ENCODE measurements at regions not wholly inside any gene's neighbourhood (a gene's known extent, or its start where the extent isn't known, plus 50 kb on each side); places are given as distances from the start of the nearest gene placed in this dataset.

- no peak for DNase-seq
Observed at GRCh38 chr20:50344232-50345071, 153.8 kb downstream of the CEBPB start.

GRCh38 chr20:50345712-50346373, 155.2 kb downstream of the CEBPB start:
- DNase-seq, result no peak

- no peak for DNase-seq
Observed at GRCh38 chr20:50346374-50347283, 156.0 kb downstream of the CEBPB start.

- no peak for DNase-seq
Observed at GRCh38 chr20:50347284-50348063, 156.8 kb downstream of the CEBPB start.

GRCh38 chr20:50348096-50348495, 157.5 kb downstream of the CEBPB start:
- DNase-seq, result no peak

GRCh38 chr20:50350510-50351249, 159.5 kb upstream of the PTPN1 start:
- no peak for DNase-seq

- DNase-seq, result no peak
Observed at GRCh38 chr20:50351541-50351940, 158.6 kb upstream of the PTPN1 start.

GRCh38 chr20:50353289-50353961, 156.8 kb upstream of the PTPN1 start:
- no peak for DNase-seq

- DNase-seq, result peak in 1 of 2 experiments; percentile 38
Observed at GRCh38 chr20:50354721-50355589, 155.2 kb upstream of the PTPN1 start.

- DNase-seq, result no peak
Observed at GRCh38 chr20:50355590-50356524, 154.3 kb upstream of the PTPN1 start.

GRCh38 chr20:50356525-50356885, 153.7 kb upstream of the PTPN1 start:
- DNase-seq, result peak; percentile 91 to 95

GRCh38 chr20:50356962-50357782, 153.0 kb upstream of the PTPN1 start:
- DNase-seq, result no peak

GRCh38 chr20:50357783-50358161, 152.4 kb upstream of the PTPN1 start:
- no peak for DNase-seq

GRCh38 chr20:50358166-50358565, 152.0 kb upstream of the PTPN1 start:
- DNase-seq, result no peak

GRCh38 chr20:50358971-50359370, 151.2 kb upstream of the PTPN1 start:
- no peak for DNase-seq

GRCh38 chr20:50359607-50360217, 150.5 kb upstream of the PTPN1 start:
- no peak for DNase-seq

- no peak for DNase-seq
Observed at GRCh38 chr20:50360218-50360672, 149.9 kb upstream of the PTPN1 start.

GRCh38 chr20:50360921-50361320, 149.3 kb upstream of the PTPN1 start:
- no peak for DNase-seq

Data from NCI-H524 (cell line).